ENCODE measurements at regions not wholly inside any gene's neighbourhood (a gene's known extent, or its start where the extent isn't known, plus 50 kb on each side); places are given as distances from the start of the nearest gene placed in this dataset.
A peak's percentile ranks its signal among the peaks of the same experiment; 100 is the strongest.

GRCh38 chr16:48831076-48831722, 221.2 kb upstream of the N4BP1 start:
- no peak for DNase-seq (ENCODE audit: low read depth in 2 of 2)

- DNase-seq (ENCODE audit: low read depth in 2 of 2), result no peak
These were observed 219.6 kb upstream of the N4BP1 start for GRCh38 chr16:48829336-48830310.

GRCh38 chr16:48824271-48824670, 214.3 kb upstream of the N4BP1 start:
- DNase-seq (ENCODE audit: low read depth in 2 of 2), result no peak

- DNase-seq (ENCODE audit: low read depth in 2 of 2), result no peak
These were observed 212.5 kb upstream of the N4BP1 start for GRCh38 chr16:48822431-48822830.

- no peak for DNase-seq (ENCODE audit: low read depth in 2 of 2)
These were observed 210.4 kb upstream of the N4BP1 start for GRCh38 chr16:48820379-48820778.

- no peak for DNase-seq (ENCODE audit: low read depth in 2 of 2)
These were observed 208.3 kb upstream of the N4BP1 start for GRCh38 chr16:48818257-48818656.

- no peak for DNase-seq (ENCODE audit: low read depth in 2 of 2)
These were observed 207.1 kb upstream of the N4BP1 start for GRCh38 chr16:48817032-48817431.

GRCh38 chr16:48816393-48816792, 206.4 kb upstream of the N4BP1 start:
- DNase-seq (ENCODE audit: low read depth in 2 of 2), result no peak

- DNase-seq (ENCODE audit: low read depth in 2 of 2), result no peak
These were observed 205.0 kb upstream of the N4BP1 start for GRCh38 chr16:48814994-48815393.

GRCh38 chr16:48813485-48813884, 203.5 kb upstream of the N4BP1 start:
- DNase-seq (ENCODE audit: low read depth in 2 of 2), result no peak

- no peak for DNase-seq (ENCODE audit: low read depth in 2 of 2)
These were observed 202.9 kb upstream of the N4BP1 start for GRCh38 chr16:48812856-48813255.

- DNase-seq (ENCODE audit: low read depth in 2 of 2), result no peak
These were observed 201.5 kb upstream of the N4BP1 start for GRCh38 chr16:48811478-48811877.

GRCh38 chr16:48810803-48811453, 200.9 kb upstream of the N4BP1 start:
- DNase-seq (ENCODE audit: low read depth in 2 of 2), result no peak

GRCh38 chr16:48810436-48810802, 200.4 kb upstream of the N4BP1 start:
- DNase-seq (ENCODE audit: low read depth in 2 of 2), result no peak

GRCh38 chr16:48790151-48790550, 180.2 kb upstream of the N4BP1 start:
- no peak for DNase-seq (ENCODE audit: low read depth in 2 of 2)

GRCh38 chr16:48788475-48788874, 178.5 kb upstream of the N4BP1 start:
- no peak for DNase-seq (ENCODE audit: low read depth in 2 of 2)

- DNase-seq (ENCODE audit: low read depth in 2 of 2), result no peak
These were observed 135.6 kb upstream of the N4BP1 start for GRCh38 chr16:48745541-48745940.

GRCh38 chr16:48740964-48741363, 131.0 kb upstream of the N4BP1 start:
- DNase-seq (ENCODE audit: low read depth in 2 of 2), result no peak

GRCh38 chr16:48734220-48734619, 124.2 kb upstream of the N4BP1 start:
- DNase-seq (ENCODE audit: low read depth in 2 of 2), result no peak

GRCh38 chr16:48704710-48705109, 94.7 kb upstream of the N4BP1 start:
- no peak for DNase-seq (ENCODE audit: low read depth in 2 of 2)

- peak; percentile 2 to 7 for DNase-seq (ENCODE audit: low read depth in 2 of 2)
These were observed 77.5 kb upstream of the N4BP1 start for GRCh38 chr16:48687421-48688038.

GRCh38 chr16:48684148-48684547, 74.2 kb upstream of the N4BP1 start:
- no peak for DNase-seq (ENCODE audit: low read depth in 2 of 2)

Data from stimulated activated CD4-positive, alpha-beta T cell treated with anti-CD3 and anti-CD28 coated beads, Interleukin-15, amount 100 ng/mL, for 48 hours (primary cell).